GM18867 (cell line): ENCODE measurements at regions not wholly inside any gene's neighbourhood (a gene's known extent, or its start where the extent isn't known, plus 50 kb on each side); places are given as distances from the start of the nearest gene placed in this dataset.

Source experiments
- ATAC-seq: cut with Tn5 transposase; IDR thresholded peaks from one replicate; pipeline ENCODE4 v1.9.1; 2021; ENCODE audit warnings: mild to moderate bottlenecking, moderate library complexity; ENCODE audit not compliant: unreplicated experiment

- ATAC-seq: no peak
Observed at GRCh38 chr7:32428546-32428945, 61.6 kb downstream of the LSM5 start.

- ATAC-seq: no peak
Observed at GRCh38 chr7:32427769-32428291, 62.4 kb downstream of the LSM5 start.

- ATAC-seq: no peak
Observed at GRCh38 chr7:32416846-32417245, 73.3 kb downstream of the LSM5 start.

DNA sequence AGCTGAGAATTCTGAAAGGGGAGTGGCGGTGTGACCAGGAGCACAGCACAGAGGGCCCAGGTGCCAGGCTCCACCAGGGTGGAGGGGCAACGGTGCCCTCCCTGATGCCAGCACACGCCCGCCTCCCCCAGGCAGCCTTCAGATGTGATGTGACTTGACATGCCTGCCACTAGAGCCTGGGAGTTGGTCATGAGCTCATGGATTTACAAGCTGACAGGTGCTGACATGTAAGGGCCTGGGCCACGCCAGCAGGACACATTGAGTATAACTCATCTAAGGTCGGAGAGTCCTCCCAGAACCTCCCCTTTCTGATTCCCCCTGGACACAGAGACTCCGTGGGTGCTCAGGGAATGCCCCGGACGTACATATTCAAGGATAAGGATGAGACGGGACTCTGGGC is 74.2 kb downstream of the LSM5 start:
- no peak for ATAC-seq

DNA sequence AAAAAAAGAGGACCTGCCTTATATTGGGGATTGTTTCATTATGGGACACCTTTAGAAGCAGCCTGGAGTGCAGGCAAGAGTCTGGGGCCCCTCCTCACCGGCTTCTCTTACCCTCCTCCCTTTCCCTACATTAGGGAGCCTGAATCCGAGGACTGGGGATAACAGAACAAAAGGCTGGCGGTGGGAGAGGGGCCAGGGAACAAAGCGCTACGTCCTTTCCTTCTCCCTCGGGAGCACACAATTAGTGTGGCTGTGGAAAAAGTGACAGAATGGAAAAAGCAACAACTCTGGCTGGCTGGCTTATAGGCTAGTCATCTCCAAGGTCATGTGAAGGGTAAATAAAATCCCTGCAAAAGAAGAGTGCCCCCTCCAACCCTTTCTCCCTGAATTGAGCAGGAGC is 74.7 kb downstream of the LSM5 start:
- no peak for ATAC-seq

DNA sequence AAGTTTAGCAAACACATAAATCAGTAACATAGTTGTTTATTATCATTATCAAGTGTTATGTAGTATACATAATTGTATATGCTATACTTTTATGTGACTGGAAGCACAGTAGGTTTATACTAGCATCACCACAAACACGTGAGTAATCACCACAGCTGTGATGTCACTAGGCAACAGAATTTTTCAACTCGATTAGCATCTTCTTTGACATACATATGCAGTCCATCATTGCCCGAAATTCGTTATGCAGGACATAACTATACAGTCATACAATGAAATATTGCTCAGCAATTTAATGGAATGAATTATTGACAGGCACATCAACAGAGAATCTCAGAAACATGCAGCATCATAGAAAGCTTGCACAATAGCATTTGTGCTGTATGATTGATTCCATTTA is 77.7 kb downstream of the LSM5 start:
- no peak for ATAC-seq

DNA sequence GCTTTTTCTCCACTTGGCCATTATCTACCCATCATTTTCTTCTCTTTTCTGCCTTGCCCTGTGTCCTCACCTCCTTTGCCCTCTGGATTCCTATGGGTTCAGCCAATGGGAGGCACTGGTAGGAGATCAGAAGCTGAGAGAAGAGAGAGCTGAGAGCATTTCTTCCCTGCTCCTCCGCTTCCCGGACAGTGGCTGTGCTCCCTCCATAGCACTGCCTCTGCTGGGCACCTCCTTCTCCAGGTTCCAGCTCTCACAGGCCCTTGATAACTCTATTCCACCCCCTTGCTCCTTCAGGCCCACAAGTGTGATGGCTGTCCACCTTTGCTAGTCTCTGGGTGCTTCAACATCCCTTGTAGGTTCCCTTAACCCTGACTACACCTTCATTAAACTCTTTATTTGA is 79.6 kb downstream of the LSM5 start:
- no peak for ATAC-seq

- no peak for ATAC-seq
Observed at GRCh38 chr7:32406386-32406785, 83.8 kb downstream of the LSM5 start.

DNA sequence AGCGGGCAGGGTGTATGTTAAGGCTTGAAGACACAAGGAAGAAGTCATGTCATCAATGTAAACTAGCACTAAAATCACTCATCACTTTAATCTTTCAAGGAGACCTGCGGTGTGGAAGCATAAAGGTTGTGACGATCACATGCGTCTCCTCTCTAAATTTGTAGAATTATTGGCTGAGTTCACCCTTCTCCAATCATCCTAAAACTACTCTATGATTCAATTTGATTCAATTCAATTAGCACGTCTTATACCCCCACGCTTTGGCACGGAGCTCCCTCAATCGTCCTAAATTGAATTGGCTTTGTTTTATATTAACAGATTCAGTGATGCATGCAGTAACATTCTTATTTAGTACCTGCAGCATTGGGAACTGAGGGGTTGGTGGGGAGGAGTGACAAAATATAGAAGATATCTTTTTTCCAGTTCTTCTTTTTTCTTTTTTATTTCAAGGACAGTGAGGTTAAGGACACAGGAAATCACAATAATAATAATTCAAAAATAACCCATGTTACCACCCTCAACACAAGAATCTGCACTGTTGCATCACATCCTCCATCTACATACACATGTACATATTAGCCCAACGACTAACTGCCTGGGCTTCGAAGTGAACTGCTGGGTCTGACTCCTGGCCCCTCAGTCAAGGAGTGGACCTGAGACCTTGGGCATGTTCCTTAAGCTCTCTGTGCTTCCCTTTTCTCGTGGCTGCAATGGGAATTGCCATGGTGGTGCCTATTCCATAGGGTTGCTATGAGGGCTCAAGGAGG is 86.5 kb downstream of the LSM5 start:
- ATAC-seq: no peak

DNA sequence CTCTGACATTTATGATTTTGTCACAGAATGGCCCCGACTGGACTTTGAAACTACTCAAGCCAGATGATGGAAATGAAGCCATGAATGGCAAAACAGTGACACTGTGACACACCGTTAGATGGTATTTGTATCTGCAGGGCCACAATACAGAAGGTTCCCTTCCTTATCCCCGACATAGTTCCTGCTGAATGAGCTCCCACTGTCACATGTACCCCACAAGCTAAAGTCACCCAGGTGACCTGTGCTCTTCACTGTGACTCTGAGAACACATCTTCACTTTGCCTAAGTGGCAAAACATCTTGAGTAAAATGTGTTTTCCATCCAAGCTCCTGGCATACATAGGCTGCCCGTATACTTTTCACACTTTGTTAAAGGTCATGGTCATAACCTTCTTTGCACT is 89.5 kb downstream of the LSM5 start:
- no peak for ATAC-seq

DNA sequence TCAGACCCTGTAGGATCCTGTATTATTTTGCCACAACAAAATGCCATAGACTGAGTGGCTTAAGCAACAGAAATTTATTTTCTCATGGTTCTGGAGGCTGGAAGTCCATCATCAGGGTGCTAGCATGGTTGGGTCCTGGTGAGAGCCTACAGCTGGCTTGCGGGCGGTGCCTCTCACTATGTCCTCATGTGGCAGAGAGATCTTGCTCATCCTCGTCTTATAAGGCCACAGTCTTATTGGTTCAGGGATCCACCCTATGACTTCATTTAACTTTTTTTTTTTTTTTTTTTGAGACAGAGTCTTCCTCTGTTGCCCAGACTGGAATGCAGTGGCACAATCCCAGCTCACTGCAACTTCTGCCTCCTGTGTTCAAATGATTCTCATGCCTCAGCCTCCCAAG is 90.9 kb downstream of the LSM5 start:
- ATAC-seq: no peak

- no peak for ATAC-seq
Observed at GRCh38 chr7:32395168-32395567, 95.0 kb downstream of the LSM5 start.

GRCh38 chr7:32393861-32394260 is 96.3 kb downstream of the LSM5 start:
- ATAC-seq: no peak

DNA sequence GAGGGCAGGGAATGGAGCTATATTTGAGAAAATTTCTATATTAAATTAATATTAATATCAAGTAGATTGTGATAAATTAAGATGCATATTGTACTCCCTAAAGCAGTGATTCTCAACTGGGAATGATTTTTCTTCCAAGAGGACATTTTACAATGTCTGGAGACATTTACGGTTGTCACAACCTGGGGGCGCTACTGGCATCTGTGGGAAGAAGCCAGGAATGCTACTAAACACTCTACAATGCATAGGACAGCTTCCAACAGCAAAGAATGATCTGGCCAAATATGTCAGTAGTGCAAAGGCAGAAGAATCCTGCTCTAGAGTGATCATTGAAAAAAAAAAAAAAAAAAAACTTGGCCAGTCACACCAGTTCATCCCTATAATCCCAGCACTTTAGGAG is 100.0 kb downstream of the LSM5 start:
- ATAC-seq: no peak

DNA sequence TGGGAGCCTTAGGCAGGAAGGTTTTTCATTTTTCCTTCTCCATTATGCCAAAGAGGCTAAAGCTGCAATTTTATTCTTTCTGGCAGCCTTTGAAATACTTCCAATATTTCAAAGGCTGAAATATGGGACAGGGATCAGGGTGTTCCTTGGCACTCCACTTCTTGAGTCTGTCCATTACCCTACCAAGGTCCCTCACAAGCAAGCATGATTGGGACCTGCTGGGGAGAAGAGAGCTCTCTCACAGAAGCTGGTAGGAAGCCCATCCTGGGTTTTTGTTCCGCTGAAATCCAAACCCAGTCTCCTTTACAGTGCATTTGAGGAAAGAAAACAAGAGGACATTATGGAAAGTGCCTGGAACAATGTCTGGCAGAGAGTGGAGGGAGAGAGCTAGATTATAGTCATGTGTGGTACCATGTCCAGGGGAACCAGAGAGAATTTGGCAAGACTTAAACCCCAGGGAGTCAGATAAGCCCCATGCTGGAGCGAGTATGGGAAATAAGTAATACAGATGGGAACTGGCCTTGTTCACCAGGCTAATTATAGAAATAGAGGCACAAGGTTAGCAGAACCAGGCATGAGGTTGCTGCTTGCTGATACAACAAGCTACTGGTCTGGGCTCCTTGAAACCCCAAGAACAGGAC is 104.7 kb downstream of the LSM5 start:
- ATAC-seq: no peak

GRCh38 chr7:32381024-32381601 is 109.1 kb downstream of the LSM5 start:
- ATAC-seq: no peak

DNA sequence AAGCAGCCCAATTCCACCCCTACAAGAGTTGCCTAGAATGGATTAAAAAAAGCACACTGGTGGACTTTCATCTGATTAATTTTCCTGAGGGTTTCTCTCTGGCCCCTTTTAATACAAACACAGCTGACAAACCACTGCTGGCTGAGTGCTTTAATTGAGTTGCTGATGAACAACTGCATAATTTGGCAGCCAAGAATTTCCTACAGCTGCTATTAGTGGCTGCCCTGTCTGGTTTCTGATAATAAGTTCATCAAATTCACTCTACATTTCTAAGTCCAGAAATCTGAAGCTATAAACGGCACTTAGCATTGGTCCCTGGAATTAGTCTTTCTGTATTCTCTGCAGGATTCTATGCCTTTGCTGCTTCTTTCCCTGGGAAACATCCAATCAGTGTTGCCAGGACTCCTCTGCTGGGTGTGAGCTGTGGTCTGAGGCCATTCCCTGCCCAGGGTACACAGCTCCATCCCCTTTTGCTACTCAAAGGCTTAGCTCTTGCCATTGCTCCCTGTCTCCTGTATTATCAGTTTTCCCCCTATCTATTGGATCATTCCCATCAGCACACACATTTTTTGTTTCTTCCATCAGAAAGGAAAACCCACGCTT is 110.6 kb downstream of the LSM5 start:
- ATAC-seq: no peak

DNA sequence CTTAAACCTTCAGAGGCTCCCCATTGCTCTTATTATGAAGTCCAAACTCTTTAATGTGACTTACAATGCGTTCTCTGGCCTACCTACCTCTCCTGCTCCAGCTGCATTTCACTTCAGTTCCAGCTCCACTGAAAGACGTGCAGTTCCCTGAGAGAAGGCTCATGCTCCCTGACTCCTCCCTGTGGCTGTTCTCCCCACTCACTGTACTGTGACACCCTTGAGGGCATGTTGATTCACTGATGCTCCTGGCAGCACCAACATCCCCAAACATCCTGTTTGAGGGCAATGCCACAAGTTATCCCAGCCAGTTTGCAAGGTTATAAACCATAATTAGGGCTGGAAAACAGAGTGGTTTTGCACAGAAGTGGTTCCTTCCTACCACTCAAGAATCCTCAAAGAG is 111.2 kb downstream of the LSM5 start:
- no peak for ATAC-seq

DNA sequence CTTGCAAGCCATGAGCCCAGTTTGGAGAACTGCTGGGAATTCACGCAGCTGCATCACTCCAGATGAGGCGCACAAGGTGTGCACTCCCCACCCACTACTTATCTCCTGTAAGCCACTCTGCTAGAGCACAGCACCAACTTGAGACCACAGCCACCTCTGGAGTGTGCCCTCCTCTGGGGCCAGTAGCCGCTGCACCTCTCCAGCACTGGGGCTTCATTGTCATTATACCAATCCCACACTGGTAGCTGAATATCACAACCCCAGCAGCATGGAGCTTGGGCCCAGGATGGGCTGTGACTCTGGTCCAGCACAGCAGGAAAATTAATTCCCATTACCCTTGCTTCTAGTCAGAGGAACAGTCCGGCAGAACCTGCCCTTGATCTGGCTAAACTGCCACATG is 125.6 kb downstream of the LSM5 start:
- no peak for ATAC-seq

DNA sequence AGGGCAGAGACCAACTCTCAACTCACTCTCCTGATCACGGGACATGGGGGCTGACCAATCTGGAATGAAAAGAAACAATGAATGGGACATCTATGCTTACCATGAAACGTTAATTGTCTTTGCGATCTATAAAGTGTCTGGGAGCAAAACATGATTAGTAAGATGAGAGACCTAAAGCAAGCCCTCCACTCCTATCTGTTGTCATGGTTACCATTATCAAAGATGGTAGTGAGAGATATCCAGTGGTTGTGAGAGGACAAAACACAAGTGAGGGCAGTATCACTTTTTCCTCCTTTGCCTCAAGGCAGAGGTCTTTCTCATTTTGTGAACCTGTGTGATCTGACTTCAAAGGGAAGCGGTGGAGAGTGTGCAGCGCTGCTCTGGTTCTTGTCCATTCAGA is 130.1 kb downstream of the LSM5 start:
- ATAC-seq: no peak

- ATAC-seq: no peak
Observed at GRCh38 chr7:32357535-32358277, 132.5 kb downstream of the LSM5 start.
